HCT116 (cell line): ENCODE measurements at regions not wholly inside any gene's neighbourhood (a gene's known extent, or its start where the extent isn't known, plus 50 kb on each side); places are given as distances from the start of the nearest gene placed in this dataset.

Experiments used
- ATAC-seq: fragments of 200-7000 bp; cut with Tn5 transposase; 2 replicates; pipeline ENCODE4 v1.9.1; 2020; ENCODE audit warnings: mild to moderate bottlenecking, moderate library complexity
- BruUV-seq: library from RNA; stranded (reverse); fragments of 400-500 nt; replicated peaks from 2 replicates; lab custom pipeline; 2021; lab: Mats Ljungman, UMichigan
- CTCF ChIA-PET: fragments of 300-600 bp; sonication (Branson Sonifier 250); formaldehyde crosslinking; loops from one replicate; lab custom pipeline; 2021; ENCODE audit warnings: antibody characterized with exemption; lab: Charles Lee
- POLR2A ChIA-PET: fragments of 300-600, 350-600 bp; sonication (Branson Sonifier 250); formaldehyde crosslinking; loops from one replicate; lab custom pipeline; 2021; ENCODE audit warnings: antibody characterized with exemption; lab: Charles Lee
- RAD21 ChIA-PET, 2 experiments: fragments of 300-600 bp; sonication (Branson Sonifier 250); formaldehyde crosslinking; loops; one replicate each; lab custom pipeline; 2023; ENCODE audit warnings: low total read pairs in 2 of 2; ENCODE audit not compliant: uncharacterized antibody in 2 of 2, unreplicated experiment in 2 of 2, low non-redundant PET in 1 of 2; lab: Charles Lee
- DNase-seq: peaks from one replicate; pipeline ENCODE4 v3.0.0-alpha.2; 2010; ENCODE audit warnings: low read depth, low spot score
- H2AFZ ChIP-seq: fragments of 200-600 bp; shearing (Covaris generic), sonication (generic); 2 replicates; pipeline ENCODE4 v1.6.1; 2017; ENCODE audit warnings: low read depth, mixed run types, mixed read lengths, antibody characterized with exemption, low read length; ENCODE audit not compliant: poor library complexity, severe bottlenecking
- H3K27ac ChIP-seq: 2 replicates; pipeline ENCODE4 v1.5.1; 2012; ENCODE audit warnings: low read depth, low read length
- H3K27me3 ChIP-seq: fragments of 200-600 bp; sonication (generic); 2 replicates; pipeline ENCODE4 v1.6.1; 2016; ENCODE audit warnings: mixed run types, low read length, mixed read lengths; ENCODE audit not compliant: insufficient read depth
- H3K36me3 ChIP-seq, 2 experiments: fragments of 200-500 bp in 1 of 2; fragments of 200-600 bp in 1 of 2; sonication (Bioruptor generic) in 1 of 2; sonication (generic) in 1 of 2; 2 replicates each; pipeline versions ENCODE4 v1.5.1 to v1.6.1; 2014 to 2016; ENCODE audit warnings: low read length in 2 of 2, inconsistent platforms in 1 of 2, mixed read lengths in 1 of 2, mixed run types in 1 of 2; ENCODE audit not compliant: insufficient read depth in 2 of 2, control insufficient read depth in 1 of 2
- H3K4me1 ChIP-seq, 2 experiments: fragments of 200-600 bp in 1 of 2; sonication (generic) in 1 of 2; 2 replicates each; pipeline versions ENCODE4 v1.5.1 to v1.6.1; 2012 to 2017; ENCODE audit warnings: low read length in 2 of 2, inconsistent platforms in 1 of 2, mild to moderate bottlenecking in 1 of 2, mixed read lengths in 1 of 2, mixed run types in 1 of 2, moderate library complexity in 1 of 2; ENCODE audit not compliant: insufficient read depth in 2 of 2, control insufficient read depth in 1 of 2
- H3K4me2 ChIP-seq: fragments of 200-600 bp; sonication (generic); 2 replicates; pipeline ENCODE4 v1.6.1; 2017; ENCODE audit warnings: mixed run types, low read length, mixed read lengths
- H3K4me3 ChIP-seq, 2 experiments: fragments of 200-600 bp in 1 of 2; sonication (generic) in 1 of 2; replicated peaks in 1 of 2; 2 replicates each; pipeline ENCODE4 v1.5.1; 2011 to 2016; ENCODE audit warnings: low read length in 2 of 2, control low read depth in 1 of 2, low read depth in 1 of 2, mild to moderate bottlenecking in 1 of 2, mixed read lengths in 1 of 2, mixed run types in 1 of 2
- H3K79me2 ChIP-seq: fragments of 200-600 bp; sonication (generic); 2 replicates; pipeline ENCODE4 v1.6.1; 2017; ENCODE audit warnings: mild to moderate bottlenecking, mixed run types, low read length, moderate library complexity, mixed read lengths; ENCODE audit not compliant: insufficient read depth
- H3K9ac ChIP-seq: fragments of 200-600 bp; sonication (generic); 2 replicates; pipeline ENCODE4 v1.6.1; 2016; ENCODE audit warnings: low read length, mixed read lengths
- H3K9me2 ChIP-seq: fragments of 200-600 bp; sonication (generic), shearing (Covaris generic); 2 replicates; pipeline ENCODE4 v1.6.1; 2017; ENCODE audit warnings: mixed run types, mild to moderate bottlenecking, moderate library complexity; ENCODE audit not compliant: insufficient read depth
- H3K9me3 ChIP-seq, 2 experiments: fragments of 200-500 bp in 1 of 2; fragments of 200-600 bp in 1 of 2; sonication (Bioruptor generic) in 1 of 2; sonication (generic) in 1 of 2; 2 replicates each; pipeline ENCODE4 v1.6.1; 2014 to 2017; ENCODE audit warnings: low read length in 2 of 2, mixed read lengths in 2 of 2, inconsistent platforms in 1 of 2, low read depth in 1 of 2, mild to moderate bottlenecking in 1 of 2, mixed run types in 1 of 2, moderate library complexity in 1 of 2; ENCODE audit not compliant: control insufficient read depth in 1 of 2, insufficient read depth in 1 of 2
- H4K20me1 ChIP-seq: fragments of 200-600 bp; sonication (generic), shearing (Covaris generic); 2 replicates; pipeline ENCODE4 v1.6.1; 2017; ENCODE audit warnings: mixed run types, mild to moderate bottlenecking, moderate library complexity; ENCODE audit not compliant: insufficient read depth
- CBX3 ChIP-seq: IDR thresholded peaks from 2 replicates; pipeline ENCODE4 v1.6.1; 2012; ENCODE audit warnings: low read depth
- CEBPB ChIP-seq: IDR thresholded peaks from 2 replicates; pipeline ENCODE4 v1.6.1; 2012; ENCODE audit warnings: low read depth
- ELF1 ChIP-seq: IDR thresholded peaks from 2 replicates; pipeline ENCODE4 v1.6.1; 2012; ENCODE audit warnings: low read depth, borderline replicate concordance
- EZH2 ChIP-seq: fragments of 200-600 bp; sonication (generic); IDR thresholded peaks from 2 replicates; pipeline ENCODE4 v1.6.1; 2017; ENCODE audit warnings: antibody characterized with exemption, mixed run types
- FOSL1 ChIP-seq: IDR thresholded peaks from 2 replicates; pipeline ENCODE4 v1.6.1; 2012; ENCODE audit warnings: low read depth
- MAX ChIP-seq: IDR thresholded peaks from 2 replicates; pipeline ENCODE4 v1.6.1; 2012
- RAD21 ChIP-seq: IDR thresholded peaks from 2 replicates; pipeline ENCODE4 v1.6.1; 2012; ENCODE audit warnings: low read depth, mild to moderate bottlenecking
- REST ChIP-seq: IDR thresholded peaks from 2 replicates; pipeline ENCODE4 v1.6.1; 2012; ENCODE audit warnings: low read depth
- SRF ChIP-seq: IDR thresholded peaks from 2 replicates; pipeline ENCODE4 v1.6.1; 2012; ENCODE audit warnings: low read depth
- TCF7L2 ChIP-seq: IDR thresholded peaks from 2 replicates; pipeline ENCODE4 v1.7.0; 2011; ENCODE audit warnings: borderline replicate concordance, inconsistent platforms; ENCODE audit not compliant: insufficient read depth, insufficient read length; ENCODE audit errors: extremely low read depth
- ZFX ChIP-seq: fragments of 450-650 bp; IDR thresholded peaks from 2 replicates; pipeline ENCODE4 v1.6.1; 2017
- intact Hi-C: fragments of 100-400 bp; cut with micrococcal nuclease; formaldehyde crosslinking; loops from 2 replicates; pipeline ENCODE4 v1.10.0; 2022
- TF ChIP-seq, protein P1 (sequence below), 3 experiments: fragments of 200-600 bp in 1 of 3; sonication (generic) in 1 of 3; IDR thresholded peaks in 2 of 3; conservative IDR thresholded peaks in 1 of 3; 2 replicates each; pipeline ENCODE4 v1.5.1; 2012 to 2017; ENCODE audit warnings: low read depth in 2 of 3, low read length in 2 of 3, antibody characterized with exemption in 1 of 3, borderline replicate concordance in 1 of 3, control low read depth in 1 of 3, mild to moderate bottlenecking in 1 of 3, mixed read lengths in 1 of 3, mixed run types in 1 of 3, moderate library complexity in 1 of 3; ENCODE audit not compliant: insufficient read depth in 1 of 3
- TF ChIP-seq, protein P2 (sequence below): IDR thresholded peaks from 2 replicates; pipeline ENCODE4 v1.6.1; 2012

DNA sequence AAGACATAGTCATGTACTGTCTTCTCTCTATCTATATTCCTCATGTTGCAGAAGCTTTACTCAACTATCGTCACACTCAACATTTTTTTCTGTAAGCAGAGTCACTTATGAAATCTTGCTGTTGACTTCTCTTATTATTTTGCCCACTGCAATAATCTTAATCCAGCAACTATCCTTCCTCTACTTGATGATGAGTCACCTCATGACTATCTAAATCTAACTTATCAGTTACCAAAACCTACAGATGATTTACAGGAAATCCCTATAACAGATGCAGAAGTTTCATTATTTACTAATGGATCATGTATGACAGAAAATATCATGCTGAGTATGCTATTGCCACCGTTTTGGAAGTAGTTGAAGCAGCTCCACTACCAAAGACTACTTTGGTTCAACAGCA, 378.9 kb downstream of the DUSP10 start (continued):
- TF ChIP-seq REST = no peak

- CTCF ChIA-PET = no interaction called here
- TF ChIP-seq CBX3 (no peak), ZFX (no peak), FOSL1 (no peak), RAD21 (no peak), EZH2 (no peak), MAX (no peak), REST (no peak), SRF (no peak), ELF1 (no peak), TCF7L2 (no peak), CEBPB (no peak)
- TF ChIP-seq, protein P1, sequence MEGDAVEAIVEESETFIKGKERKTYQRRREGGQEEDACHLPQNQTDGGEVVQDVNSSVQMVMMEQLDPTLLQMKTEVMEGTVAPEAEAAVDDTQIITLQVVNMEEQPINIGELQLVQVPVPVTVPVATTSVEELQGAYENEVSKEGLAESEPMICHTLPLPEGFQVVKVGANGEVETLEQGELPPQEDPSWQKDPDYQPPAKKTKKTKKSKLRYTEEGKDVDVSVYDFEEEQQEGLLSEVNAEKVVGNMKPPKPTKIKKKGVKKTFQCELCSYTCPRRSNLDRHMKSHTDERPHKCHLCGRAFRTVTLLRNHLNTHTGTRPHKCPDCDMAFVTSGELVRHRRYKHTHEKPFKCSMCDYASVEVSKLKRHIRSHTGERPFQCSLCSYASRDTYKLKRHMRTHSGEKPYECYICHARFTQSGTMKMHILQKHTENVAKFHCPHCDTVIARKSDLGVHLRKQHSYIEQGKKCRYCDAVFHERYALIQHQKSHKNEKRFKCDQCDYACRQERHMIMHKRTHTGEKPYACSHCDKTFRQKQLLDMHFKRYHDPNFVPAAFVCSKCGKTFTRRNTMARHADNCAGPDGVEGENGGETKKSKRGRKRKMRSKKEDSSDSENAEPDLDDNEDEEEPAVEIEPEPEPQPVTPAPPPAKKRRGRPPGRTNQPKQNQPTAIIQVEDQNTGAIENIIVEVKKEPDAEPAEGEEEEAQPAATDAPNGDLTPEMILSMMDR (IDR thresholded peaks at IDR 0.05 in 2 of 3, conservative IDR thresholded peaks at IDR 0.05 in 1 of 3; ENCODE audit: borderline replicate concordance in 1 of 3, insufficient read depth in 1 of 3, low read depth in 2 of 3, low read length in 2 of 3) = no peak
- TF ChIP-seq, protein P2, sequence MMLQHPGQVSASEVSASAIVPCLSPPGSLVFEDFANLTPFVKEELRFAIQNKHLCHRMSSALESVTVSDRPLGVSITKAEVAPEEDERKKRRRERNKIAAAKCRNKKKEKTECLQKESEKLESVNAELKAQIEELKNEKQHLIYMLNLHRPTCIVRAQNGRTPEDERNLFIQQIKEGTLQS = no peak
- TF ChIP-seq, all 23 proteins: peak for 0
- H3K4me2 ChIP-seq = no peak overlapping the region
- no peaks in the 10 kb centered on the region for H4K20me1 ChIP-seq
- H3K4me1 ChIP-seq = no peaks in the 10 kb centered on the region
- DNase-seq (no peak), ATAC-seq (no peak)
- no TSS peak for BruUV-seq
- H3K27ac ChIP-seq = no peak overlapping the region
- no peak overlapping the region for H2AFZ ChIP-seq
- no peak overlapping the region for H3K9ac ChIP-seq
- no peaks in the 10 kb centered on the region for H3K9me2 ChIP-seq
- no peaks in the 10 kb centered on the region for H3K79me2 ChIP-seq
- H3K36me3 ChIP-seq = no peaks in the 10 kb centered on the region
- no peak overlapping the region for H3K4me3 ChIP-seq
- H3K9me3 ChIP-seq = no peaks in the 10 kb centered on the region
- intact Hi-C loops = no loop called here
- ChIA-PET POLR2A (no interaction called here), RAD21 (no interaction called here)
- H3K27me3 ChIP-seq = no peaks in the 10 kb centered on the region
Measured at GRCh38 chr1:221366495-221367110, 375.3 kb downstream of the DUSP10 start.
